GM21825 (cell line): ENCODE measurements at regions not wholly inside any gene's neighbourhood (a gene's known extent, or its start where the extent isn't known, plus 50 kb on each side); places are given as distances from the start of the nearest gene placed in this dataset.

ENCODE experiments used
- ATAC-seq: cut with Tn5 transposase; IDR thresholded peaks from one replicate; pipeline ENCODE4 v1.9.1; 2021; ENCODE audit warnings: mild to moderate bottlenecking, moderate library complexity; ENCODE audit not compliant: unreplicated experiment

- no peak for ATAC-seq
Observed at GRCh38 chr22:46065691-46066454, 84.5 kb upstream of the PPARA start.

- ATAC-seq: no peak
Observed at GRCh38 chr22:46066691-46067090, 83.6 kb upstream of the PPARA start.

- ATAC-seq: no peak
Observed at GRCh38 chr22:46067159-46068111, 82.9 kb upstream of the PPARA start.

- ATAC-seq: no peak
Observed at GRCh38 chr22:46068181-46068592, 82.1 kb upstream of the PPARA start.

- no peak for ATAC-seq
Observed at GRCh38 chr22:46068593-46069491, 81.5 kb upstream of the PPARA start.

- ATAC-seq: no peak
Observed at GRCh38 chr22:46069521-46070214, 80.7 kb upstream of the PPARA start.

- peak; percentile 38 for ATAC-seq
Observed at GRCh38 chr22:46070215-46070802, 80.0 kb upstream of the PPARA start.

- peak; percentile 40 for ATAC-seq
Observed at GRCh38 chr22:46070803-46071450, 79.4 kb upstream of the PPARA start.

GRCh38 chr22:46071451-46072109 lies 78.7 kb upstream of the PPARA start:
- peak; percentile 3 for ATAC-seq

GRCh38 chr22:46072110-46072881 lies 78.0 kb upstream of the PPARA start:
- ATAC-seq: peak; percentile 9

GRCh38 chr22:46072981-46073682 lies 77.2 kb upstream of the PPARA start:
- no peak for ATAC-seq

- ATAC-seq: no peak
Observed at GRCh38 chr22:46073683-46074504, 76.4 kb upstream of the PPARA start.

- no peak for ATAC-seq
Observed at GRCh38 chr22:46074771-46075551, 75.4 kb upstream of the PPARA start.

GRCh38 chr22:46075764-46076531 lies 74.4 kb upstream of the PPARA start:
- ATAC-seq: no peak
